OCI-LY3 (cell line): ENCODE measurements at regions not wholly inside any gene's neighbourhood (a gene's known extent, or its start where the extent isn't known, plus 50 kb on each side); places are given as distances from the start of the nearest gene placed in this dataset.

Source experiments
- H2AFZ ChIP-seq: fragments of 200-600, 300-600 bp; shearing (Covaris generic); 2 replicates; pipeline ENCODE4 v1.6.0; 2014; ENCODE audit warnings: antibody characterized with exemption, low read depth, low read length
- H3K27ac ChIP-seq: fragments of 200-600, 300-600 bp; sonication (generic); 2 replicates; pipeline ENCODE4 v1.5.1; 2014; ENCODE audit warnings: mild to moderate bottlenecking, low read length, moderate library complexity, mixed read lengths
- H3K27me3 ChIP-seq: fragments of 200-600, 300-600 bp; sonication (generic); 2 replicates; pipeline ENCODE4 v1.6.1; 2014; ENCODE audit warnings: low read depth, low read length, mixed read lengths
- H3K36me3 ChIP-seq: fragments of 200-600, 300-600 bp; sonication (generic); replicated peaks from 2 replicates; pipeline ENCODE3; 2014; ENCODE audit warnings: low read depth, low read length, mixed read lengths
- H3K4me1 ChIP-seq: fragments of 300-600, 200-600 bp; sonication (generic); 2 replicates; pipeline ENCODE4 v1.6.1; 2014; ENCODE audit warnings: low read length, mixed read lengths
- H3K4me2 ChIP-seq: fragments of 200-600, 300-600 bp; sonication (generic); 2 replicates; pipeline ENCODE4 v1.6.1; 2014; ENCODE audit warnings: low read length, mixed read lengths
- H3K4me3 ChIP-seq: fragments of 300-600, 200-600 bp; sonication (generic); 2 replicates; pipeline ENCODE4 v1.5.1; 2014; ENCODE audit warnings: antibody characterized with exemption, mild to moderate bottlenecking, low read length, moderate library complexity
- H3K79me2 ChIP-seq: fragments of 300-600, 200-600 bp; shearing (Covaris generic); 2 replicates; pipeline ENCODE4 v1.6.1; 2014; ENCODE audit warnings: mild to moderate bottlenecking, low read length, mixed read lengths
- H3K9ac ChIP-seq: fragments of 300-600, 200-600 bp; shearing (Covaris generic); 2 replicates; pipeline ENCODE4 v1.6.0; 2014; ENCODE audit warnings: mild to moderate bottlenecking, low read length, moderate library complexity
- H3K9me3 ChIP-seq: fragments of 200-600, 300-600 bp; shearing (Covaris generic); 2 replicates; pipeline ENCODE4 v1.6.1; 2014; ENCODE audit warnings: low read length, mixed read lengths; ENCODE audit not compliant: insufficient read depth
- H4K20me1 ChIP-seq: fragments of 200-600, 300-600 bp; sonication (generic); 2 replicates; pipeline ENCODE4 v1.6.1; 2016; ENCODE audit warnings: low read length, mixed read lengths; ENCODE audit not compliant: insufficient read depth
- CTCF ChIP-seq: fragments of 200-600, 300-600 bp; sonication (generic); IDR thresholded peaks from 2 replicates; pipeline ENCODE4 v1.5.1; 2014; ENCODE audit warnings: antibody characterized with exemption, low read length, low read depth
- EZH2phosphoT487 ChIP-seq: fragments of 200-600 bp; shearing (Covaris generic); IDR thresholded peaks from 2 replicates; pipeline ENCODE4 v1.6.1; 2018; ENCODE audit warnings: antibody characterized with exemption, mixed run types, low read depth

GRCh38 chr14:87863047-87863446 lies 129.9 kb downstream of the GALC start:
- H3K79me2 ChIP-seq, result no peaks in the 10 kb centered on the region
- H3K9me3 ChIP-seq, result no peaks in the 10 kb centered on the region
- no peaks in the 10 kb centered on the region for H3K4me1 ChIP-seq
- no peak overlapping the region for H2AFZ ChIP-seq
- no peak overlapping the region for H3K4me3 ChIP-seq
- no peaks in the 10 kb centered on the region for H3K27me3 ChIP-seq
- no peak overlapping the region for H3K9ac ChIP-seq
- H3K27ac ChIP-seq, result no peak overlapping the region
- H4K20me1 ChIP-seq, result no peaks in the 10 kb centered on the region
- no peaks in the 10 kb centered on the region for H3K36me3 ChIP-seq
- no peak overlapping the region for H3K4me2 ChIP-seq
- TF ChIP-seq EZH2phosphoT487 (no peak), CTCF (no peak)

GRCh38 chr14:87852107-87852506 lies 140.9 kb downstream of the GALC start:
- no peaks in the 10 kb centered on the region for H4K20me1 ChIP-seq
- H3K79me2 ChIP-seq, result no peaks in the 10 kb centered on the region
- H3K4me3 ChIP-seq, result no peak overlapping the region
- H3K9ac ChIP-seq, result no peak overlapping the region
- no peaks in the 10 kb centered on the region for H3K36me3 ChIP-seq
- no peaks in the 10 kb centered on the region for H3K4me1 ChIP-seq
- no peak overlapping the region for H2AFZ ChIP-seq
- H3K9me3 ChIP-seq, result no peaks in the 10 kb centered on the region
- H3K27me3 ChIP-seq, result no peaks in the 10 kb centered on the region
- no peak for TF ChIP-seq CTCF
- TF ChIP-seq EZH2phosphoT487, result no peak
- H3K4me2 ChIP-seq, result no peak overlapping the region
- H3K27ac ChIP-seq, result no peak overlapping the region

GRCh38 chr14:87851190-87851589 lies 141.8 kb downstream of the GALC start:
- no peak overlapping the region for H3K4me2 ChIP-seq
- no peaks in the 10 kb centered on the region for H3K79me2 ChIP-seq
- H2AFZ ChIP-seq, result no peak overlapping the region
- H3K9me3 ChIP-seq, result no peaks in the 10 kb centered on the region
- no peaks in the 10 kb centered on the region for H4K20me1 ChIP-seq
- H3K27me3 ChIP-seq, result no peaks in the 10 kb centered on the region
- H3K9ac ChIP-seq, result no peak overlapping the region
- H3K36me3 ChIP-seq, result no peaks in the 10 kb centered on the region
- TF ChIP-seq EZH2phosphoT487, result no peak
- no peak for TF ChIP-seq CTCF
- no peaks in the 10 kb centered on the region for H3K4me1 ChIP-seq
- no peak overlapping the region for H3K27ac ChIP-seq
- no peak overlapping the region for H3K4me3 ChIP-seq

- H3K4me1 ChIP-seq, result no peaks in the 10 kb centered on the region
- H3K4me3 ChIP-seq, result no peak overlapping the region
- H3K27me3 ChIP-seq, result no peaks in the 10 kb centered on the region
- H3K4me2 ChIP-seq, result no peak overlapping the region
- no peak for TF ChIP-seq EZH2phosphoT487
- TF ChIP-seq CTCF, result no peak
- no peaks in the 10 kb centered on the region for H3K9me3 ChIP-seq
- no peaks in the 10 kb centered on the region for H4K20me1 ChIP-seq
- H3K36me3 ChIP-seq, result no peaks in the 10 kb centered on the region
- no peaks in the 10 kb centered on the region for H3K79me2 ChIP-seq
- no peak overlapping the region for H2AFZ ChIP-seq
- no peak overlapping the region for H3K27ac ChIP-seq
- H3K9ac ChIP-seq, result no peak overlapping the region
Measured at GRCh38 chr14:87847216-87847755, 145.7 kb downstream of the GALC start.
